Astrocyte of the hippocampus (primary cell): ENCODE measurements at regions not wholly inside any gene's neighbourhood (a gene's known extent, or its start where the extent isn't known, plus 50 kb on each side); places are given as distances from the start of the nearest gene placed in this dataset.
A peak's percentile ranks its signal among the peaks of the same experiment; 100 is the strongest.
"Not testable (repeated sequence)": the region's sequence is repeated elsewhere in the genome, so short reads cannot be mapped to it uniquely, and the experiment has no call there.

ENCODE experiments used
- DNase-seq: peaks from one replicate; pipeline ENCODE4 v3.0.0; 2011; ENCODE audit warnings: low read depth, low spot score

GRCh38 chr5:176060472-176061268, 92.6 kb upstream of the THOC3 start:
- DNase-seq, result not testable (repeated sequence)

GRCh38 chr5:176061269-176061622, 93.1 kb upstream of the THOC3 start:
- DNase-seq, result not testable (repeated sequence)

- not testable (repeated sequence) for DNase-seq
Measured at GRCh38 chr5:176061660-176062059, 93.5 kb upstream of the THOC3 start.

GRCh38 chr5:176066262-176066945, 98.3 kb upstream of the THOC3 start:
- DNase-seq, result not testable (repeated sequence)

- DNase-seq, result not testable (repeated sequence)
Measured at GRCh38 chr5:176067162-176067561, 99.0 kb upstream of the THOC3 start.

GRCh38 chr5:176067948-176068347, 99.8 kb upstream of the THOC3 start:
- DNase-seq, result not testable (repeated sequence)

GRCh38 chr5:176073996-176074571, 106.0 kb upstream of the THOC3 start:
- DNase-seq, result not testable (repeated sequence)

GRCh38 chr5:176083717-176084116, 115.6 kb upstream of the THOC3 start:
- not testable (repeated sequence) for DNase-seq

- not testable (repeated sequence) for DNase-seq
Measured at GRCh38 chr5:176103083-176103482, 135.0 kb upstream of the THOC3 start.

- not testable (repeated sequence) for DNase-seq
Measured at GRCh38 chr5:176112888-176113287, 125.3 kb upstream of the SIMC1 start.

GRCh38 chr5:176113673-176114335, 124.4 kb upstream of the SIMC1 start:
- not testable (repeated sequence) for DNase-seq

- not testable (repeated sequence) for DNase-seq
Measured at GRCh38 chr5:176114825-176115224, 123.4 kb upstream of the SIMC1 start.

- not testable (repeated sequence) for DNase-seq
Measured at GRCh38 chr5:176117699-176118238, 120.5 kb upstream of the SIMC1 start.

GRCh38 chr5:176122361-176122760, 115.9 kb upstream of the SIMC1 start:
- not testable (repeated sequence) for DNase-seq

GRCh38 chr5:176124120-176124519, 114.1 kb upstream of the SIMC1 start:
- not testable (repeated sequence) for DNase-seq

GRCh38 chr5:176131771-176132170, 106.5 kb upstream of the SIMC1 start:
- DNase-seq, result no peak

GRCh38 chr5:176132471-176133288, 105.5 kb upstream of the SIMC1 start:
- no peak for DNase-seq

- DNase-seq, result no peak
Measured at GRCh38 chr5:176133289-176133870, 104.8 kb upstream of the SIMC1 start.

GRCh38 chr5:176133877-176134276, 104.3 kb upstream of the SIMC1 start:
- DNase-seq, result no peak

GRCh38 chr5:176134529-176135223, 103.5 kb upstream of the SIMC1 start:
- DNase-seq, result peak; percentile 55
